ENCODE measurements at regions not wholly inside any gene's neighbourhood (a gene's known extent, or its start where the extent isn't known, plus 50 kb on each side); places are given as distances from the start of the nearest gene placed in this dataset.

GRCh38 chr1:232271991-232272589 is 357.8 kb downstream of the SIPA1L2 start:
- DNase-seq, result no peak

GRCh38 chr1:232271299-232271698 is 358.6 kb downstream of the SIPA1L2 start:
- DNase-seq, result no peak

- DNase-seq, result no peak
Measured at GRCh38 chr1:232269988-232270387, 359.9 kb downstream of the SIPA1L2 start.

DNA sequence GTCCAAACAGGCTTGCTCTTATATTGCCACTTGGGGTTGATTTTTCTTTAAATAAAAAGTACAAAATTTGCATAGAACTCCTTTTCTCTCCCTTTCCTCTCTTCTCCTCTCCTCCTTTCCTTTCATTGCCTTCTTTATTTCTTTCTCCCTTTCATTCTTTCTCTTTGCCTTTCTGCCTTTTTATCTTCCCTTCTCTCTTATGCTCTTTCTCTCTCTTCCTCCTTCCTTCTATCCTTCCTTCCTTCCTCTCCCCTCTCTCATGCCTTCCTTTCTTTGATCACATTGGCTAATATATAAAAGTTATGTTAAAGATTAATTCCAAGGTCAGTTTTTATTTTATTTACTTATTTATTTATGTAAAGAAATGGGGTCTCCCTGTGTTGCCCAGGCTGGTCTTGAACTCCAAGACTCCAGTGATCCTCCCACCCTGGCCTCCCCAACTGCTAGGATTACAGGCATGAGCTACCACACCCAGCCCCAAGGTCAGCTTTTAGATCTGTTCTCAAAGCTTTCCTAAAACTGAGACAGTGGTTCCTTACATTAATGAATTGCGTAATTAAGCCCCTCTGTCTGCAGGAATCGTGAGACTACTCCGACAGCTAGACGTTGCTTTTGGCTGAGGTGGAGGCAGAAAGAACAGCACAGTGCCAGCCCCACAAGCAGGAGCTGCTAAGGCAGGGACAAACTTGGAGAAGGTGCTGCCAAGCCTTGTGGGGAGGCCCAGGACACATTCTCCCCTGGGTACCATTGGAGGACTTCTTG is 361.9 kb downstream of the SIPA1L2 start:
- no peak for DNase-seq

DNA sequence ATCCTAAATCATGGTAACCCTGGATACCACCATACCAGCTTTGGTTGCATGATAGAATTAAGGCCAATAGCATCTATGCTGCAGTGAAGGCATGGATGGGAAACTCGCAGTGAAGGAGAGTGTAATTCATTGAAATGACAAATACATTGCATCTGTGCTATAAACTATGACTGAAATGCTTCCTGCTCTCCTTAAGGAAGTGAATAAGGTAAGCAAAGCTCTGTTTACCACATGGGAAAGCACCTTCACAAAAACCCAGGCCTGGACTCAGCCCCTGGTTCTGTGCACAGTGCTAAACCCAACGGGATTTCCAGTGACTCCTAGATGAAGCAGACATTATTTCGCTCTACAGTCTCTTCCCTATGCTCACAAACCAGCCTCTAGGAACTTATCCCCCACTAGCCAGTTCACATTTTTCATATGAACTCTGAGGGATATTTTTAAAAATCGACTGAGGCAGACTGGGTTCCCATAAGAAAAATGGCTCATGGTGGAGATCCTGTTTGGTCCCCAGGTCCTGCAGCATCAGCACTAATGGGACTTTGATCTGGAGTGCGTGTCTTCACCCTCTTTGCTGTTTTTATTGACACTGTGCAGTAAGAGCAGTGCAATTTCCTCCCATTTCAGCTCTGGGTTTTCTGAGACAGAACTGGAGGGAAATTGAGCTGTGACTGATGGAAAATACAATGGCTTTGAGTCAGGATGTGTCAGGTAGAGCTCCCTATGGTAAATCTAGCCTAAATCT is 362.7 kb downstream of the SIPA1L2 start:
- DNase-seq, result no peak

- DNase-seq, result no peak
Measured at GRCh38 chr1:232263452-232263851, 366.5 kb downstream of the SIPA1L2 start.

- no peak for DNase-seq
Measured at GRCh38 chr1:232262991-232263390, 366.9 kb downstream of the SIPA1L2 start.

- DNase-seq, result no peak
Measured at GRCh38 chr1:232260861-232261260, 369.1 kb downstream of the SIPA1L2 start.

- no peak for DNase-seq
Measured at GRCh38 chr1:232260045-232260444, 369.9 kb downstream of the SIPA1L2 start.

- no peak for DNase-seq
Measured at GRCh38 chr1:232259333-232259732, 370.6 kb downstream of the SIPA1L2 start.

GRCh38 chr1:232252546-232253118 is 377.3 kb downstream of the SIPA1L2 start:
- DNase-seq, result no peak

DNA sequence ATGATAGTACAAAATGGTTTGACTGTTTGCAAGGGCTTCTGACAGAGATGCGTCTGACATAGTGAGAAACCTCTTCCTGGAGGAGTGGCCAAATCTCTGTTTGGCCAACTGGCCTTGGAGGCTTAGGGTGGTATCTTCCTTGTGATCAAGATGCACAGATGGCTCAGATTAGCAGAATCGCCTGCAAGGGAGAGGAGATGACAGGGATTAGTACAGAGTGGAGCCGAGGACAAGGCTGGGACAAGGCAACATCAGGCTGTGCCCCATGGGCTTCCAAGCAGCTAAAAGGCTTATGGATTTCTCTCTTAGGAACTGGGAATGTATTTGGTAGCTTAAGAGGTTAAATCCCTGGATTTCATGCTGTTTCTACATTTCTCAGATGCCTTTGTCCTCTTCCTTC is 379.1 kb downstream of the SIPA1L2 start:
- no peak for DNase-seq

DNA sequence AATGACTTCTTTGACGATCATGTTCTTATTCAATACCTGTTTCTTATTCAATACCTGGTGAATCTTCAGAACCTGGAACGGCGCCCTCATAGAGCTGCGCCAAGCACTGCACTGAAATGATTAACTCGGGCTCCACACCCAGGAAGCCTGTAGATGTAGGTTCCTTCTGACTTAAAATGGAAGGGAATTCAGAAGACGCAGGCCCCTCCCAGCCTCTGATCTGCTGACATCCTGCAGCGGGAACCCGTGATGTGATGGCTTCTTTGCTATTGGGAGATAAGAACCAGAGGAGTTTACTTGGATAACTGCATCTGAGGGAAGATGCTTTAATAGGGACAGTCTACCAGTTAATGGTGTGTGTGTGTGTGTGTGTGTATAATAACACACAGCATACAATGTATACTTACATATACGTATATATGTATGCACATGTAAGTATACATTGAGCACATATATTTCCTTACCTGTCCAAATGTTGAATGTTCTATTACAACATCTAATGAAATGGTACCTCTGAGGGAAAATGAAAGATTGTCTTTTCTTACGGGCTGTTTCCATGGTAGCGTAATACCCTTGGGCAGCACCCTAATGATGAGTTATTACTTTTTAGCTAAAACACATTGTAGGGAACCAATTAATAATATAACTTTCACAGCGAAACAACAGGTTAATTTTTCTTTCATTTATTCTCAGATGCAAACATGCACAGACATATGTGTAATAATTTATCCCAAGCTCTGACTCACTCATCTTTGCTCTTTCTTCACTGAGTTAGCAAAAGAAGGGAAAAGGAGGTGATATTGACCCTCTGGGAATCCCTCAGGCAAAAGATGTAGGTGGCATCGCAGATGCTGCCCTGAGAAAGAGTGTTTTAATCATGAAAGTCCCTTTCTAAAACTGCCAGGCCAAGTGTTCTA is 379.8 kb downstream of the SIPA1L2 start:
- DNase-seq, result no peak

DNA sequence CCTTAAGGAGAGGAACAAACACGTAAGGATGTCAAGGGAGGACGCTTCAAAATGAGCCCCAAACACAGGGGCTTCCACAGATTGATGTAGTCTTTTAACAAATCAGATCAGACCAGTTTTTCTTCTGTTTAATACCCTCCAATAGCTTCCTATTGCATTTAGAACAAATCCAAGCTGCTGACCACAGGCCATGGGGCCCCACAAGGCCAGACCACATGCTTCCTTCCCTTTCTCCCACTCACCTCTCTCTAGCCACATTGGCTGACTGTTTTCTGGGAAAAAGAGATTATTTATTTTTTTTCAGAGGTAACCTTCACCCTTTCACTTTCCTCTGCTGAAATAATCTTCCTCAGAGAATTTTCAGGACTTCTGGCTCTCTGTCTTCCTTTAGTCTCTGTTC is 380.6 kb downstream of the SIPA1L2 start:
- no peak for DNase-seq

DNA sequence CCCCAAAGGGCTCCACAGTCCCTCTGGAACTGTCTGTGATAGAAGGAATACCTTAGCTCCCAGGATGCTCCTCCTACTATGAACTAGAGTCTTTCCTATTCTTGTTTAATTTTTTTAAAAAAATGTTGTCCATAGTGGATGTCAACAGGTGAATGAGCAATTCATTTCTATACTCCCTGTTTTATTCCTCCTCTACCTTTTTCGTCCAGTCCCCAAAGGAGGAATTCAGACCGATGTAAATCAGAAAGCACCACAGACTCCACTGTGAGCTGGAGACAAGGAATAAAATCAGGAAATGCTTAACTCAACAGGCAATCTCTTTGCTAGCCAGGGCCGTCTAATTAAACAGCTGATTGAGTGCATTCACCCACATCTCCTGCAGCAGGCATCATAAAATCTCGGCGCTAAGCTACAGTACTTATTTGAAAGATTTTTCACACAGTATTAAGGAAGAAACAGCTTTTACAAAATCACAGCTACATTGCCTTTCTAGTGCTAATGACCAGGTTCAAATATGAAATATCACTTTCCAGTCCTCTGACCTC is 381.6 kb downstream of the SIPA1L2 start:
- no peak for DNase-seq

DNA sequence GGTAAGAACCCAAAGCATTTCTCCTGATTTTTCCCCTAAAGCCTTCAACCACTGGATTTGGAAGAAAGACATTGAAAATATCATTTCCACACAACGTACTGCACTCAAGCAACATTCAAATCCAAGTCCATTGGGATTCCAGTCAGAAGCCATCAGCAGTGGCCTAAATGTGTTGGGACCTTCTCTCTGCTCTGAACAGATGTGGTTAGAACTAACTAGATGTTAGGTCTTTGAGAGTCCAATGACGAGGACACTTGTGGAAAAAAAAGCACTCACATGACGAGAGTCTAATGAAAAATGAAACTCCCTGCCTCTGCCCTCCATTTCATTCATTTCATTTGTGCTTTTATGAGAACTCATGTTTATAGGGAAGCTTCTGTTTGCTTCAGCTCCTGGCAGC is 382.3 kb downstream of the SIPA1L2 start:
- DNase-seq, result no peak

DNA sequence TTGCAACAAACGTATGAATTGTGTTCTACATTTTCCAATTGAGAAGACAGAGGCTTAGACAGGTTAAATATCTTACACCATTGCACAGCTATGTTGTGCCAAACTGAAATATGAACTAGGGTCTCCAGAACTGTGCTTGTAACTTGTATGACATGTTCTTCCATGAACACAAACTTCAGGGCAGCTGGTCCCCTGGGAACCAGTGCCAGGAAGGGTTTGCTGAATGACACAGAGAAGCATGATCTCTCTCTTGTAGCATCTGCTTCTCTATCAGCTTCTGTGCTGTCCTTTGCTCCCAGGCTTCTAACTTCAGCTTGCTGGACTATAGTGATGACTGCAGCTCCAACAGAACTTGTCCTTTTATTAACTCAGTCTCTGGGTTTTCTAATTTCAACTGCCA is 385.5 kb downstream of the SIPA1L2 start:
- no peak for DNase-seq

- DNase-seq, result no peak
Measured at GRCh38 chr1:232239998-232240397, 389.9 kb downstream of the SIPA1L2 start.

DNA sequence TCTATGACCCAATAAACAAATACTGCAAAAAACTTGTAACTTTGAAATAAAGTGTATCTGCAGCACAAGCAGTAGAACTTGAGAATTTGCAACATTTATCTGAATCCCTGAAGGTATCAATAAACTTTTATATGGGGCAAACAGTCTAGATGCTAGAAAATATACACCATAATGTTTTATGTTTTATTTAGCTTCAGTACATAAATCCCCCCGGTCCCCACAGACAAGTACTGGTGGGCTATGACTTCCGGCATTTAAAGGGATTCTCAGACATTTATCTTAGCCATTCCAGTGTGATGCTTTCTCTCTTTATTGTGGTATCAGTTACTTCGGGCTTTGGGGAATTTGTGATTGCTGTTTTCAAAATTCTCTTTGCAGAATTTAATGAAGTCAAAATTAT is 390.4 kb downstream of the SIPA1L2 start:
- DNase-seq, result no peak

DNA sequence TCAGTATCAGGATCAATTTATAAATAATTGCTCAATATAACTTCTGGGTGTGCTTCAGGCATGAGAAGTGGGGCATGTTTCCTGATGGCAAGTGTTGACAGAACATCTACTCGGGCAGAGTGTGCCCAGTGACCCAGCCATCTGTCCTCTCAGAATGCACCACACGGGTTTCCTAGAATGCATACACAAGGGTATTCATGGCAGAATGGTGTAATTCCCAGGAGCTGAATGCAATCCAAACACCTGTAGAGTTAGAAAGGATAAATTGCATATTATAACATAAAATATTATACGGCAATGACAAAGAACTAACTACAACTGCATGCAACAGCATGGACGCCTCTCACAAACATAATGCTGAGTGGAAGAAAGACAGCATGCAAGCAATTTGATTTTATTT is 391.9 kb downstream of the SIPA1L2 start:
- no peak for DNase-seq

- no peak for DNase-seq
Measured at GRCh38 chr1:232227306-232227705, 402.6 kb downstream of the SIPA1L2 start.

- peak; percentile 25 for DNase-seq
Measured at GRCh38 chr1:232226197-232226712, 403.7 kb downstream of the SIPA1L2 start.
